Keratinocyte (primary cell): ENCODE measurements at regions not wholly inside any gene's neighbourhood (a gene's known extent, or its start where the extent isn't known, plus 50 kb on each side); places are given as distances from the start of the nearest gene placed in this dataset.

Experiments used
- CTCF ChIP-seq, 3 experiments: IDR thresholded peaks in 1 of 3; conservative IDR thresholded peaks in 1 of 3; optimal IDR thresholded peaks in 1 of 3; 2 replicates in 2 of 3; 3 replicates in 1 of 3; pipeline versions ENCODE3 to v1.5.1; 2011; ENCODE audit warnings: low read length in 3 of 3, mild to moderate bottlenecking in 3 of 3, moderate library complexity in 2 of 3, control low read depth in 1 of 3, inconsistent platforms in 1 of 3; ENCODE audit not compliant: insufficient read depth in 2 of 3; ENCODE audit errors: extremely low read depth in 1 of 3
- EZH2 ChIP-seq: IDR thresholded peaks from one replicate; pipeline ENCODE4 v1.6.1; 2012; ENCODE audit warnings: inconsistent platforms, mild to moderate bottlenecking, low read length, moderate library complexity

- TF ChIP-seq CTCF (optimal IDR thresholded peaks at IDR 0.05 in 1 of 3, IDR thresholded peaks at IDR 0.05 in 1 of 3, conservative IDR thresholded peaks at IDR 0.05 in 1 of 3; ENCODE audit: extremely low read depth in 1 of 3, insufficient read depth in 2 of 3, low read length in 3 of 3) (no peak), EZH2 (no peak)
Measured at GRCh38 chr15:31434588-31435260, 108.1 kb downstream of the KLF13 start.
